ENCODE measurements at regions not wholly inside any gene's neighbourhood (a gene's known extent, or its start where the extent isn't known, plus 50 kb on each side); places are given as distances from the start of the nearest gene placed in this dataset.

- Histone ChIP-seq H3K27me3 (no peaks in the 10 kb centered on the region), H3K4me3 (no peak overlapping the region), H3K36me3 (no peaks in the 10 kb centered on the region), H3K27ac (no peak overlapping the region), H3K4me1 (no peaks in the 10 kb centered on the region), H3K9me3 (no peaks in the 10 kb centered on the region)
- DNase-seq (no peak), ATAC-seq (no peak), FAIRE-seq (no peak)
- TF ChIP-seq CTCF (IDR thresholded peaks at IDR 0.05), result no peak
- 86 to 93% methylated on average over 5 of the region's 5 CpGs for WGBS, 2 donors
- intact Hi-C loops (cut with DNase I), result no loop called here
Observed at GRCh38 chr2:18643326-18644114, 54.2 kb upstream of the NT5C1B start.

- Histone ChIP-seq H3K27ac (no peak overlapping the region), H3K36me3 (no peaks in the 10 kb centered on the region), H3K9me3 (no peaks in the 10 kb centered on the region), H3K4me3 (no peak overlapping the region), H3K4me1 (no peaks in the 10 kb centered on the region), H3K27me3 (no peaks in the 10 kb centered on the region)
- FAIRE-seq, result no peak
- no peak for DNase-seq
- no peak for ATAC-seq
- intact Hi-C loops (cut with DNase I), result no loop called here
- no peak for TF ChIP-seq CTCF (IDR thresholded peaks at IDR 0.05)
Observed at GRCh38 chr2:18641823-18642222, 52.5 kb upstream of the NT5C1B start.

GRCh38 chr2:18639756-18640453 lies 50.5 kb upstream of the NT5C1B start:
- Histone ChIP-seq H3K36me3 (no peaks in the 10 kb centered on the region), H3K4me1 (no peaks in the 10 kb centered on the region), H3K27ac (no peak overlapping the region), H3K27me3 (no peaks in the 10 kb centered on the region), H3K9me3 (no peaks in the 10 kb centered on the region), H3K4me3 (no peak overlapping the region)
- DNase-seq, result peak in 1 of 6 donors; percentile 23
- FAIRE-seq, result no peak
- intact Hi-C loops (cut with DNase I), result no loop called here
- no peak for TF ChIP-seq CTCF (IDR thresholded peaks at IDR 0.05)
- 89 to 91% methylated on average over 8 of the region's 8 CpGs for WGBS, 2 donors
- ATAC-seq, result no peak

Measured in pancreas (tissue), 10 donors.